RKO (cell line): ENCODE measurements at regions not wholly inside any gene's neighbourhood (a gene's known extent, or its start where the extent isn't known, plus 50 kb on each side); places are given as distances from the start of the nearest gene placed in this dataset.
"Not testable (repeated sequence)": the region's sequence is repeated elsewhere in the genome, so short reads cannot be mapped to it uniquely, and the experiment has no call there.

Experiments
- DNase-seq: peaks from one replicate; pipeline ENCODE4 v3.0.0-alpha.2; 2016; ENCODE audit warnings: low spot score

- DNase-seq: no peak
Measured at GRCh38 chr13:112174476-112175110, 107.6 kb downstream of the SOX1 start.

- no peak for DNase-seq
Measured at GRCh38 chr13:112175162-112176075, 108.5 kb downstream of the SOX1 start.

- not testable (repeated sequence) for DNase-seq
Measured at GRCh38 chr13:112176141-112177119, 109.5 kb downstream of the SOX1 start.

- DNase-seq: no peak
Measured at GRCh38 chr13:112177450-112178288, 110.7 kb downstream of the SOX1 start.

GRCh38 chr13:112178769-112179168 lies 111.8 kb downstream of the SOX1 start:
- no peak for DNase-seq

GRCh38 chr13:112179421-112179820 lies 112.5 kb downstream of the SOX1 start:
- no peak for DNase-seq

GRCh38 chr13:112179995-112180394 lies 113.0 kb downstream of the SOX1 start:
- DNase-seq: no peak

GRCh38 chr13:112181336-112182067 lies 114.6 kb downstream of the SOX1 start:
- no peak for DNase-seq

- no peak for DNase-seq
Measured at GRCh38 chr13:112182251-112182650, 115.3 kb downstream of the SOX1 start.

- DNase-seq: no peak
Measured at GRCh38 chr13:112182846-112183531, 116.0 kb downstream of the SOX1 start.

GRCh38 chr13:112183532-112184090 lies 116.7 kb downstream of the SOX1 start:
- DNase-seq: no peak

- no peak for DNase-seq
Measured at GRCh38 chr13:112184261-112184660, 117.3 kb downstream of the SOX1 start.

GRCh38 chr13:112184851-112185371 lies 118.0 kb downstream of the SOX1 start:
- DNase-seq: no peak

- no peak for DNase-seq
Measured at GRCh38 chr13:112185466-112185865, 118.5 kb downstream of the SOX1 start.

GRCh38 chr13:112186091-112186490 lies 119.1 kb downstream of the SOX1 start:
- no peak for DNase-seq

GRCh38 chr13:112187527-112188297 lies 120.8 kb downstream of the SOX1 start:
- DNase-seq: no peak

- no peak for DNase-seq
Measured at GRCh38 chr13:112188298-112188610, 121.3 kb downstream of the SOX1 start.

- no peak for DNase-seq
Measured at GRCh38 chr13:112193463-112194166, 126.7 kb downstream of the SOX1 start.
